CD4-positive, alpha-beta memory T cell (primary cell): ENCODE measurements at regions not wholly inside any gene's neighbourhood (a gene's known extent, or its start where the extent isn't known, plus 50 kb on each side); places are given as distances from the start of the nearest gene placed in this dataset.
"Not testable (repeated sequence)": the region's sequence is repeated elsewhere in the genome, so short reads cannot be mapped to it uniquely, and the experiment has no call there.

Experiments used
- CTCF ChIA-PET: fragments of 350-600 bp; sonication (Branson Sonifier 250); formaldehyde crosslinking; loops from one replicate; lab custom pipeline; 2021; ENCODE audit warnings: inconsistent platforms; ENCODE audit not compliant: partially characterized antibody; lab: Charles Lee
- POLR2A ChIA-PET: fragments of 350-600 bp; sonication (Branson Sonifier 250); formaldehyde crosslinking; loops from one replicate; lab custom pipeline; 2021; ENCODE audit not compliant: partially characterized antibody; lab: Charles Lee
- DNase-seq, 5 donors: peaks; one replicate each; pipeline versions ENCODE4 v3.0.0 to v3.0.0-alpha.2; 2020 to 2022; ENCODE audit warnings: mixed read lengths in 1 of 5
- H3K27ac ChIP-seq: one replicate; pipeline ENCODE4 v1.7.0; 2013; ENCODE audit warnings: low read depth, low read length
- H3K27me3 ChIP-seq: 2 replicates; pipeline ENCODE4 v1.7.0; 2013; ENCODE audit warnings: mild to moderate bottlenecking, low read length, moderate library complexity; ENCODE audit not compliant: insufficient read depth
- H3K36me3 ChIP-seq: 2 replicates; pipeline ENCODE4 v1.7.0; 2013; ENCODE audit warnings: mild to moderate bottlenecking, low read length, moderate library complexity; ENCODE audit not compliant: insufficient read depth
- H3K4me1 ChIP-seq: 2 replicates; pipeline ENCODE4 v1.7.0; 2013; ENCODE audit warnings: mild to moderate bottlenecking, low read length, moderate library complexity; ENCODE audit not compliant: insufficient read depth
- H3K4me3 ChIP-seq, 2 donors: one replicate each; pipeline ENCODE4 v1.7.0; 2013; ENCODE audit warnings: low read length in 2 of 2, mild to moderate bottlenecking in 1 of 2
- H3K9me3 ChIP-seq, 2 donors: one replicate each; pipeline ENCODE4 v1.7.0; 2013; ENCODE audit warnings: low read length in 2 of 2, control low read depth in 1 of 2; ENCODE audit not compliant: control insufficient read depth in 1 of 2
- H3K27ac Mint-ChIP-seq, 7 donors: one replicate each; pipeline ENCODE4 v1.8.0; 2020 to 2021; ENCODE audit warnings: mixed read lengths in 7 of 7, mild to moderate bottlenecking in 6 of 7, inconsistent platforms in 3 of 7, moderate library complexity in 3 of 7
- H3K27me3 Mint-ChIP-seq, 2 donors: one replicate each; pipeline ENCODE4 v1.8.0; 2020 to 2021; ENCODE audit warnings: mixed read lengths in 2 of 2
- H3K36me3 Mint-ChIP-seq, 2 donors: one replicate each; pipeline ENCODE4 v1.8.0; 2020 to 2021; ENCODE audit warnings: mixed read lengths in 2 of 2, inconsistent platforms in 1 of 2, mild to moderate bottlenecking in 1 of 2
- H3K4me1 Mint-ChIP-seq, 4 donors: one replicate each; pipeline ENCODE4 v1.8.0; 2020 to 2021; ENCODE audit warnings: mixed read lengths in 4 of 4, mild to moderate bottlenecking in 1 of 4
- H3K4me3 Mint-ChIP-seq, 8 donors: one replicate each; pipeline ENCODE4 v1.8.0; 2020 to 2021; ENCODE audit warnings: mixed read lengths in 8 of 8, mild to moderate bottlenecking in 7 of 8, moderate library complexity in 6 of 8, inconsistent platforms in 3 of 8
- H3K9me3 Mint-ChIP-seq, 8 donors: one replicate each; pipeline ENCODE4 v1.8.0; 2020 to 2021; ENCODE audit warnings: mixed read lengths in 8 of 8, mild to moderate bottlenecking in 5 of 8, inconsistent platforms in 3 of 8, moderate library complexity in 1 of 8
- intact Hi-C: fragments of 100-400 bp; cut with micrococcal nuclease; formaldehyde crosslinking; loops from one replicate; pipeline ENCODE4 v1.15.1; 2023

DNA sequence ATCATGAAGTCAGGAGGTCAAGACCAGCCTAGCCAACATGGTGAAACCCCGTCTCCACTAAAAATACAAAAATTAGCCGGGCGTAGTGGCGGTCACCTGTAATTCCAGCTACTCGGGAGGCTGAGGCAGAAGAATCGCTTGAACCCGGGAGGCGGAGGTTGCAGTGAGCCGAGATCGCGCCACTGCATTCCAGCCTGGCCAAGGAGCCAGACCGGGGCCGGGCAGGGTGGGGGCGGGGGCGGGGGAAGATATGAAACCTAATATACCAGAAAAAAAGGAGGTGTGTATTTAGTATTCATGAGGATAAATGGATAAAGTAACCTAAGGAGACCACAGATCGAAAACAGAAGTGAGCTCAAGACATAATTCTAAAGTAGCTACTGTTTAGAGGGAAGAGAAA, 186.5 kb upstream of the KCND2 start:
- CTCF ChIA-PET, H3K27me3 ChIP-seq, H3K27ac Mint-ChIP-seq, H3K4me1 ChIP-seq, DNase-seq, H3K27me3 Mint-ChIP-seq, H3K36me3 Mint-ChIP-seq, intact Hi-C loops, H3K4me3 Mint-ChIP-seq, H3K9me3 ChIP-seq, H3K27ac ChIP-seq, H3K4me3 ChIP-seq, H3K4me1 Mint-ChIP-seq, H3K36me3 ChIP-seq, POLR2A ChIA-PET: not testable (repeated sequence)
- H3K9me3 Mint-ChIP-seq: peaks cover 4 to 16% (median 9%) of the 10 kb centered on the region in 8 donors

DNA sequence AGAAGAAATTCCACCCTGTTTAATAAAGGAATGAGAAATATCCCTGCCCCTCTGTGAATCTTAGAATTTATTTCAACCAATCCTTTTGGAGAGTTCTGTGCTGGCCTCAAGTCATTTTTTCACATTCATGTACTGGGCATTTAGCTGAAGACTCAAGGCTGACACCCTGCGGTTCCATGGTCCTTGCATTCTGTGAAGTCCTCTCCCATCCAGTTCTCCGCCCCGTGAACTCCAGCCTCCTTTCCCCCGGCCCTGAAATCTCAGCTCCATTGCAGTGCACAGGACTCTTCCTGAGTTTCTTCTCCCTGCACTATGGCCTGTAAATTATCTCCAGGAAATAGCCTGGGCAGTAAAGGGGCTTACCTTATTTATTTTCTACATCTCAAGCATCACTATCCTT, 183.0 kb upstream of the KCND2 start:
- no peaks in the 10 kb centered on the region for H3K9me3 ChIP-seq
- intact Hi-C loops: no loop called here
- Mint-ChIP-seq H3K4me1 (no peaks in the 10 kb centered on the region), H3K27ac (no peak overlapping the region), H3K36me3 (no peaks in the 10 kb centered on the region), H3K9me3 (peaks cover 2 to 13% (median 7%) of the 10 kb centered on the region in 8 donors), H3K4me3 (no peak overlapping the region), H3K27me3 (no peaks in the 10 kb centered on the region)
- no peak overlapping the region for H3K27ac ChIP-seq
- H3K4me3 ChIP-seq: no peak overlapping the region
- CTCF ChIA-PET: no interaction called here
- H3K36me3 ChIP-seq: no peaks in the 10 kb centered on the region
- no peak for DNase-seq
- POLR2A ChIA-PET: no interaction called here
- H3K27me3 ChIP-seq: no peaks in the 10 kb centered on the region
- H3K4me1 ChIP-seq: no peaks in the 10 kb centered on the region

GRCh38 chr7:120091807-120092206, 181.2 kb upstream of the KCND2 start:
- H3K27me3 ChIP-seq: no peaks in the 10 kb centered on the region
- H3K4me1 ChIP-seq: no peaks in the 10 kb centered on the region
- CTCF ChIA-PET: no interaction called here
- peaks cover 0 to 11% (median 7%) of the 10 kb centered on the region in 8 donors for H3K9me3 Mint-ChIP-seq
- no peak overlapping the region for H3K4me3 ChIP-seq
- H3K36me3 ChIP-seq: no peaks in the 10 kb centered on the region
- intact Hi-C loops: no loop called here
- no peak overlapping the region for H3K4me3 Mint-ChIP-seq
- no peak overlapping the region for H3K27ac ChIP-seq
- no peaks in the 10 kb centered on the region for H3K4me1 Mint-ChIP-seq
- no peaks in the 10 kb centered on the region for H3K9me3 ChIP-seq
- DNase-seq: no peak
- no peaks in the 10 kb centered on the region for H3K36me3 Mint-ChIP-seq
- H3K27ac Mint-ChIP-seq: no peak overlapping the region
- POLR2A ChIA-PET: no interaction called here
- H3K27me3 Mint-ChIP-seq: no peaks in the 10 kb centered on the region

- Histone ChIP-seq H3K36me3 (no peaks in the 10 kb centered on the region), H3K4me3 (no peak overlapping the region), H3K27me3 (no peaks in the 10 kb centered on the region), H3K9me3 (no peaks in the 10 kb centered on the region), H3K4me1 (no peaks in the 10 kb centered on the region), H3K27ac (no peak overlapping the region)
- H3K27me3 Mint-ChIP-seq: no peaks in the 10 kb centered on the region
- H3K27ac Mint-ChIP-seq: no peak overlapping the region
- H3K4me1 Mint-ChIP-seq: no peaks in the 10 kb centered on the region
- ChIA-PET CTCF (no interaction called here), POLR2A (no interaction called here)
- intact Hi-C loops: no loop called here
- H3K4me3 Mint-ChIP-seq: no peak overlapping the region
- H3K36me3 Mint-ChIP-seq: no peaks in the 10 kb centered on the region
- no peak for DNase-seq
- H3K9me3 Mint-ChIP-seq: peaks cover 0 to 10% (median 4%) of the 10 kb centered on the region in 8 donors
Measured at GRCh38 chr7:120097020-120097419, 176.0 kb upstream of the KCND2 start.

- Histone ChIP-seq H3K4me1 (no peaks in the 10 kb centered on the region), H3K4me3 (no peak overlapping the region), H3K27ac (no peak overlapping the region), H3K27me3 (no peaks in the 10 kb centered on the region), H3K9me3 (no peaks in the 10 kb centered on the region), H3K36me3 (no peaks in the 10 kb centered on the region)
- Mint-ChIP-seq H3K4me3 (no peak overlapping the region), H3K27ac (no peak overlapping the region), H3K4me1 (no peaks in the 10 kb centered on the region), H3K9me3 (peaks cover 0 to 10% (median 3%) of the 10 kb centered on the region in 8 donors), H3K27me3 (no peaks in the 10 kb centered on the region), H3K36me3 (no peaks in the 10 kb centered on the region)
- CTCF ChIA-PET: no interaction called here
- no peak for DNase-seq
- POLR2A ChIA-PET: no interaction called here
- intact Hi-C loops: no loop called here
Measured at GRCh38 chr7:120097774-120098173, 175.2 kb upstream of the KCND2 start.

DNA sequence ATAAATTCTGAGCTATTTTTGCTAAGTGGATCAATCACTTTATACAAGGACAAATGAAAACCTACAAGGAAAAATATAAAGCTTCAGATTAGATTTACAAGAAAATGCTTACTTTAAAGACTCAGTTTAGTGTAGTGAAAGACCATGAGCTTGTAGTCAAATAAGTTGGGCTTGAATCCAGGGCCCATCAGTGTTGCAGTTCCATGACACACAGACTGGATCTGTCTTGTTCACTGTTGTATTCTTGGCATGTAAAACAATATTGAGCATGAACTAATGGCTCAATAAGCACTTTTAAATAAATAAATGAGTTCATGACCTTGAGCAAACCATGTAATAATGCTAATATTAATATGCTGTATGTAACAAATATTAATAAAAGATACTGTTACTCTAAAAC, 164.6 kb upstream of the KCND2 start:
- intact Hi-C loops: no loop called here
- Histone ChIP-seq H3K4me3 (no peak overlapping the region), H3K9me3 (no peaks in the 10 kb centered on the region), H3K27me3 (no peaks in the 10 kb centered on the region), H3K27ac (no peak overlapping the region), H3K4me1 (no peaks in the 10 kb centered on the region), H3K36me3 (no peaks in the 10 kb centered on the region)
- ChIA-PET CTCF (no interaction called here), POLR2A (no interaction called here)
- Mint-ChIP-seq H3K4me1 (no peaks in the 10 kb centered on the region), H3K4me3 (no peak overlapping the region), H3K9me3 (peaks cover 4 to 31% (median 14%) of the 10 kb centered on the region in 8 donors), H3K27ac (no peak overlapping the region), H3K27me3 (no peaks in the 10 kb centered on the region), H3K36me3 (no peaks in the 10 kb centered on the region)
- no peak for DNase-seq

DNA sequence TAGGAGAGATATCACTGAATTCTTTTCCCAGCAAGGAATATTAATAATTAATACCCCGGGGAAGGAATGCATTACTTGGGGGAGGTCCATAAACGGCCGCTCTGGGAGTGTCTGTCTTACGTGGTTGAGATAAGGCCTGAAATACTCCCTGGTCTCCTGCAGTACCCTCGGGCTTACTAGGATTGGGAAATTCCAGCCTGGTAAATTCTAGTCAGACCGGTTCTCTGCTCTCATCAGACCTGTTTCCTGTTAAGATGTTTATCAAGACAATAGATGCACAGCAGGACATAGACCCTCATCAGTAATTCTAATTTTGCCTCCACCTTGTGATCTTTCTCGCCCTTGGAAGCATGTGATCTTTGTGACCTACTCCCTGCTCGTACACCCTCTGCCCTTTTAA, 162.8 kb upstream of the KCND2 start:
- no peaks in the 10 kb centered on the region for H3K36me3 Mint-ChIP-seq
- no peak overlapping the region for H3K4me3 Mint-ChIP-seq
- Histone ChIP-seq H3K27me3 (no peaks in the 10 kb centered on the region), H3K4me1 (no peaks in the 10 kb centered on the region), H3K27ac (no peak overlapping the region), H3K9me3 (no peaks in the 10 kb centered on the region), H3K36me3 (no peaks in the 10 kb centered on the region), H3K4me3 (no peak overlapping the region)
- CTCF ChIA-PET: no interaction called here
- no peaks in the 10 kb centered on the region for H3K27me3 Mint-ChIP-seq
- H3K4me1 Mint-ChIP-seq: no peaks in the 10 kb centered on the region
- POLR2A ChIA-PET: no interaction called here
- peaks cover 4 to 35% (median 14%) of the 10 kb centered on the region in 8 donors for H3K9me3 Mint-ChIP-seq
- intact Hi-C loops: no loop called here
- no peak overlapping the region for H3K27ac Mint-ChIP-seq
- DNase-seq: no peak

GRCh38 chr7:120114626-120115025, 158.3 kb upstream of the KCND2 start:
- Mint-ChIP-seq H3K27me3 (no peaks in the 10 kb centered on the region), H3K27ac (no peak overlapping the region), H3K9me3 (peaks cover 8 to 36% (median 17%) of the 10 kb centered on the region in 8 donors), H3K4me3 (no peak overlapping the region), H3K4me1 (no peaks in the 10 kb centered on the region), H3K36me3 (no peaks in the 10 kb centered on the region)
- Histone ChIP-seq H3K36me3 (no peaks in the 10 kb centered on the region), H3K4me1 (no peaks in the 10 kb centered on the region), H3K9me3 (no peaks in the 10 kb centered on the region), H3K4me3 (no peak overlapping the region), H3K27me3 (no peaks in the 10 kb centered on the region), H3K27ac (no peak overlapping the region)
- intact Hi-C loops: no loop called here
- DNase-seq: no peak
- CTCF ChIA-PET: no interaction called here
- POLR2A ChIA-PET: no interaction called here
